Fibroblast of lung (primary cell): ENCODE measurements at regions not wholly inside any gene's neighbourhood (a gene's known extent, or its start where the extent isn't known, plus 50 kb on each side); places are given as distances from the start of the nearest gene placed in this dataset.

Experiments used
- DNase-seq, 2 donors: peaks; one replicate each; pipeline versions ENCODE4 v3.0.0 to v3.0.0-alpha.2; 2010; ENCODE audit warnings: low read depth in 2 of 2
- H2AFZ ChIP-seq: 2 replicates; pipeline ENCODE4 v1.5.1; 2012; ENCODE audit warnings: low read length, control low read depth, inconsistent platforms
- H3K27ac ChIP-seq: 2 replicates; pipeline ENCODE4 v1.5.1; 2011; ENCODE audit warnings: low read length, control low read depth; ENCODE audit not compliant: insufficient read depth
- H3K27me3 ChIP-seq: 2 replicates; pipeline ENCODE4 v1.5.1; 2011; ENCODE audit warnings: mild to moderate bottlenecking, low read length; ENCODE audit not compliant: control insufficient read depth, insufficient read depth
- H3K36me3 ChIP-seq: 2 replicates; pipeline ENCODE4 v1.5.1; 2011; ENCODE audit warnings: low read length; ENCODE audit not compliant: control insufficient read depth, insufficient read depth
- H3K4me1 ChIP-seq: 2 replicates; pipeline ENCODE4 v1.5.1; 2011; ENCODE audit warnings: low read length; ENCODE audit not compliant: control insufficient read depth, insufficient read depth; ENCODE audit errors: extremely low read depth
- H3K4me2 ChIP-seq: 2 replicates; pipeline ENCODE4 v1.5.1; 2011; ENCODE audit warnings: low read length, control low read depth; ENCODE audit not compliant: insufficient read depth; ENCODE audit errors: extremely low read depth
- H3K4me3 ChIP-seq, 4 experiments: fragments of 200-600 bp in 1 of 4; sonication (generic) in 1 of 4; replicated peaks in 1 of 4; 2 replicates each; pipeline ENCODE4 v1.5.1; 2011 to 2016; ENCODE audit warnings: low read length in 4 of 4, low read depth in 3 of 4, mild to moderate bottlenecking in 3 of 4, control low read depth in 2 of 4, inconsistent platforms in 1 of 4, mixed read lengths in 1 of 4; ENCODE audit not compliant: insufficient read depth in 1 of 4; ENCODE audit errors: control extremely low read depth in 1 of 4
- H3K79me2 ChIP-seq: 2 replicates; pipeline ENCODE4 v1.5.1; 2012; ENCODE audit warnings: mild to moderate bottlenecking, low read length, inconsistent platforms; ENCODE audit not compliant: control insufficient read depth, insufficient read depth
- H3K9ac ChIP-seq: 2 replicates; pipeline ENCODE4 v1.5.1; 2011; ENCODE audit warnings: mild to moderate bottlenecking, low read length, control low read depth; ENCODE audit not compliant: insufficient read depth
- H3K9me3 ChIP-seq: 2 replicates; pipeline ENCODE4 v1.5.1; 2012; ENCODE audit warnings: low read depth, low read length; ENCODE audit not compliant: control insufficient read depth, insufficient read depth
- H4K20me1 ChIP-seq: 2 replicates; pipeline ENCODE4 v1.5.1; 2011; ENCODE audit warnings: low read length; ENCODE audit not compliant: control insufficient read depth, insufficient read depth; ENCODE audit errors: extremely low read depth
- CTCF ChIP-seq, 2 donors: IDR thresholded peaks in 1 of 2; conservative IDR thresholded peaks in 1 of 2; 1 replicate in 1 of 2; 2 replicates in 1 of 2; pipeline ENCODE4 v1.5.1; 2011 to 2012; ENCODE audit warnings: low read length in 2 of 2, control low read depth in 1 of 2, inconsistent platforms in 1 of 2, low read depth in 1 of 2, mild to moderate bottlenecking in 1 of 2
- EZH2 ChIP-seq: IDR thresholded peaks from 2 replicates; pipeline ENCODE4 v1.5.1; 2012; ENCODE audit warnings: low read length, control low read depth, mild to moderate bottlenecking; ENCODE audit errors: missing control alignments

DNA sequence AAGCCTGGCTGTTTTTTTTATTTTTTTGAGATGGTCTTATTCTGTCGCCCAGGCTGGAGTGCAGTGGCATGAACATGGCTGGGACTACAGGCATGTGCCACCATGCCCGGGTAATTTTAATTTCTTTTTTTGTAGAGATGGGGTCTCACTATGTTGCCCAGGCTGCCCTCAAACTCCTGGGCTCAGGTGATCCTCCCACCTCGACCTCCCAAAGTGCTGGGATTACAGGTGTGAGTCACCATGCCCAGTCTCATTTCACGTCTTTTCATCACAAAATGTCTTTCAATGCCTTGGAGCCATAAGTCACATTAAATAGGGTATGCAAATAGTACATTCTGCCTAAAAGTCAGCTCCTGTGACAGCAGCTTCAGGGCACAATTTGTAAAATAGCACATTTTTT is 52.8 kb downstream of the SOX2 start:
- no peaks in the 10 kb centered on the region for H3K36me3 ChIP-seq
- no peak overlapping the region for H3K4me3 ChIP-seq
- TF ChIP-seq EZH2 (no peak), CTCF (conservative IDR thresholded peaks at IDR 0.05 in 1 of 2, IDR thresholded peaks at IDR 0.05 in 1 of 2; ENCODE audit: low read depth in 1 of 2, low read length in 2 of 2) (no peak)
- no peaks in the 10 kb centered on the region for H3K4me1 ChIP-seq
- H3K4me2 ChIP-seq = no peak overlapping the region
- no peak overlapping the region for H2AFZ ChIP-seq
- no peaks in the 10 kb centered on the region for H3K79me2 ChIP-seq
- H3K9ac ChIP-seq = no peak overlapping the region
- H3K9me3 ChIP-seq = no peaks in the 10 kb centered on the region
- no peaks in the 10 kb centered on the region for H4K20me1 ChIP-seq
- no peak for DNase-seq
- H3K27ac ChIP-seq = no peak overlapping the region
- no peaks in the 10 kb centered on the region for H3K27me3 ChIP-seq

- Histone ChIP-seq H3K27me3 (no peaks in the 10 kb centered on the region), H4K20me1 (no peaks in the 10 kb centered on the region), H3K4me2 (no peak overlapping the region), H3K9me3 (no peaks in the 10 kb centered on the region), H3K27ac (no peak overlapping the region), H3K36me3 (no peaks in the 10 kb centered on the region), H3K79me2 (no peaks in the 10 kb centered on the region), H2AFZ (no peak overlapping the region), H3K4me1 (no peaks in the 10 kb centered on the region), H3K4me3 (no peak overlapping the region), H3K9ac (no peak overlapping the region)
- no peak for DNase-seq
- TF ChIP-seq EZH2 (no peak), CTCF (conservative IDR thresholded peaks at IDR 0.05 in 1 of 2, IDR thresholded peaks at IDR 0.05 in 1 of 2; ENCODE audit: low read depth in 1 of 2, low read length in 2 of 2) (no peak)
These were observed 58.6 kb downstream of the SOX2 start for GRCh38 chr3:181770296-181770695.

DNA sequence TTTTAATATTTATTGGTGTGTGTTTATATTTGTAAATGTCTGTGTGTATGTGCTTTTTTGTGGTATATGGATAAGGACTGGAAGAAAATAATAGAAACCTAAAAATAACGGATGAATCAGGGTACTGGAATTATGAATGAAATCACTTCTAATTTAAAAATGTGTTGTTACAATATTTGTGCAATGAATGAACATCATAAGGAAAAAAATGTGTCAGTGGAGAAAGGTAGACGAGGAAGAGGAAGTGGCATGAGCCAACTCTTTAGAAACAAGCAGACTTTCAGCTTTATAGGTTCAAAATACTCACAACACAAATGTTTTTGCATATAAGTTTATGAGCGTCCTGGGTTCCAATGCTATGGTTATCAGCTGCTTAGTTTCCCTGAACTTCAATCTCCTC is 59.4 kb downstream of the SOX2 start:
- H4K20me1 ChIP-seq = no peaks in the 10 kb centered on the region
- H3K27ac ChIP-seq = no peak overlapping the region
- no peak for TF ChIP-seq CTCF (conservative IDR thresholded peaks at IDR 0.05 in 1 of 2, IDR thresholded peaks at IDR 0.05 in 1 of 2; ENCODE audit: low read depth in 1 of 2, low read length in 2 of 2)
- no peak for TF ChIP-seq EZH2
- H3K79me2 ChIP-seq = no peaks in the 10 kb centered on the region
- no peaks in the 10 kb centered on the region for H3K36me3 ChIP-seq
- H3K9ac ChIP-seq = no peak overlapping the region
- H3K4me3 ChIP-seq = no peak overlapping the region
- DNase-seq = no peak
- no peak overlapping the region for H2AFZ ChIP-seq
- H3K9me3 ChIP-seq = no peaks in the 10 kb centered on the region
- no peak overlapping the region for H3K4me2 ChIP-seq
- H3K27me3 ChIP-seq = no peaks in the 10 kb centered on the region
- H3K4me1 ChIP-seq = no peaks in the 10 kb centered on the region
